Caki2 (cell line): ENCODE measurements at regions not wholly inside any gene's neighbourhood (a gene's known extent, or its start where the extent isn't known, plus 50 kb on each side); places are given as distances from the start of the nearest gene placed in this dataset.
A peak's percentile ranks its signal among the peaks of the same experiment; 100 is the strongest.

ENCODE experiments used
- DNase-seq: peaks from one replicate; pipeline ENCODE4 v3.0.0-alpha.2; 2015; ENCODE audit warnings: low read depth
- in situ Hi-C: cut with HindIII; loops from 2 replicates; pipeline ENCODE4 v1.10.0; 2016; ENCODE audit warnings: low sequenced_read_pairs, low pct_unique_long_range_greater_than_20kb, mixed read lengths

DNA sequence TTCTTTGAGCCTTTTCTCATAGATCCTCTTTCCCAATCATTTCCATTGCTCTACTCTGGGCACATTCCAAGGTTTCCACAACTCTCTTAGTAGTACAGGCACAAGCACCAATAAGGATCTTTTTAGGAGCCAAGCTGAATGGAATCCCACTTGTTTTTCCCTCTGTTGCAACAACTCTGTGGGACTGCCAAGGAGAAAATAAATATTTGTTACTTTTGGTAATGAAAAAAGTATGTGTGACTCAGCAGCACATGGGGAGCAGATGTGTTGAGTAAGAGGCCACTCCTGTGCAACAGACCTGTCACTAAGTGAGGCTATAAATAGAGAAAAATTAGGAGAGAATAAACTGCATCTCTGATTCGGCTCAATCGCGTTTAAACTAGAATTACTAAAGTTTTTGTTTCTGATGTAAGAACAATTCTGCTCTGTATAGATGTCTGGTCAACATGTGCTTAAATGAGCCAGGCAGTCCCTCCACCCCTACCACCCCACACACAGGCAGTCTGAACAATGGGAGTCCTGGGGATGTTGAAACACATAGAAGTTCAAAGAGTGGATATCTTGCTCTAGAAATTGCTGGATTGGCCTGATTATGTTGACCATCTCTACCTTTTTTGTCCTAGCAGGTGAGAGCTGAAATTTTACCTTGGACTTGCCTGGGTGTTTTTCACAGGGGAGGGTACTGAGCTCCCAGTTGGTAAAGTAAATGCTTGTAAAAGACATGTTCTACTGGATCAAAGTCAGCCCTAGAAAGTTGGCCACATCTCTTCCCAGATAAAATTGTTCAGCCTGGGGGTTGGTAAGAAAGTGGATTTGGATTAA lies 244.3 kb upstream of the NOVA1 start:
- in situ Hi-C loops, result no loop called here
- peak; percentile 87 for DNase-seq

DNA sequence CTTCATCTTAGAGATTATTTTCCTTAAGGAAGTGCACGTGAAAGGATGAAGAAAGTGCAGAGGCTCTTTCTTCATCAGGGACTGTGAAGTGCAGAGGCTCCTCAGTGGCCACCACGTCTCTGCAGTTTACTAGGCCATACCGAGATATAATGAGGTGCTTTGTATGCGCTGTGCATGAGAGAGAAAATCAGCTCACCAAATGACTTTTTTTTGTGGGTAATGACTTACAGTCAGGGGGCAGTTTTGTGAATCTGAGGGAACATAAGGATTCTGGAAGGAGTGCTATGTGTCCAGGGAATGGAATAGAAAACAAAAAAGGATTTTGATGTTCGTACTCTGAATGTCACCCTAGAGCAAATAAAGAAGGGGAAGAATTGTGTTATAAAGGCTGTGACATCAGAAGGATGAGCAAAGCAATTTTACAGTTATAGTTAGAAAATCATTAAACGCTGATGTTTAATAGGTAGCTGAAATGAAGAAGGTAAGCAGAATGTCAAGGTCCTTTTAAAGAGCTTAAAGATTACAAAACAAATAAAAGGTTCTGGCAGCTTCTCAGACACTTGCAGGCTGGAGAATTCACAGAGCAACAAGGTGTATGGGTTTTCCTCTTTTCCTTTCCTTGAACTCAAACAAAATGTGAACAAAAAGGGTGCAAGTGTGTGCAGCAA lies 247.5 kb upstream of the NOVA1 start:
- no peak for DNase-seq
- in situ Hi-C loops, result no loop called here

DNA sequence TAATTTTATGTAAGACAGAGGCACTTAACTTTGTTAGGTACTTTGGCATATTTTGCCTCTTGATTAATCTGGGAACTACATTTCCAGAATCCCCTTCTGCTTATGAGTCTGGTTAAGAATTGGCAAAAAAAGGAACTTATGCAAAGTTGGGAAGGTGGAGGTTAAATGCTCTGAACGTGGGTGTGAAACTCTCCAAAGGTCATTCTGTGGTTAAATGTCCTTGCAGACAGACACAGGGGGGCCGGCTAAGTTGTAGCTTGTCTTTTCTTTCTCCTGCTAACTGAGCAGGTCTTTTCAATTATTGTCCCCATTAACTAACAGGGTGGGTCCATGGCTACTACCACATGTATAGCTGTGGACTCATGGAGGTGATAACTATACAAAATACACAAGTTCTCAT lies 248.6 kb upstream of the NOVA1 start:
- no peak for DNase-seq
- in situ Hi-C loops, result no loop called here

DNA sequence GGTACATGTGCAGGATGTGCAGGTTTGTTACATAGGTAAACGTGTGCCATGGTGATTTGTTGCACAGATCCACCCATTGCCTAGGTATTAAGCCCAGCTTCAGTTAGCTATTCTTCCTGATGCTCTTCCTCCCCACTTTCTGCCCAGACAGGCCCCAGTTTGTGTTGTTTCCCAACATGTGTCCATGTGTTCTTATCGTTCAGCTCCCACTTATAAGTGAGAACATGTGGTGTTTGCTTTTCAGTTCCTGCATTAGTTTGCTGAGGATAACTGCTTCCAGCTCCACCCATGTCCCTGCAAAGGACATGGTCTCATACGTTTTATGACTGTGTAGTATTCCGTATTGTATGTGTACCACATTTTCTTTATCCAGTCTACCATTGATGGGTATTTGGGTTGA lies 251.7 kb upstream of the NOVA1 start:
- DNase-seq, result no peak
- in situ Hi-C loops, result no loop called here

DNA sequence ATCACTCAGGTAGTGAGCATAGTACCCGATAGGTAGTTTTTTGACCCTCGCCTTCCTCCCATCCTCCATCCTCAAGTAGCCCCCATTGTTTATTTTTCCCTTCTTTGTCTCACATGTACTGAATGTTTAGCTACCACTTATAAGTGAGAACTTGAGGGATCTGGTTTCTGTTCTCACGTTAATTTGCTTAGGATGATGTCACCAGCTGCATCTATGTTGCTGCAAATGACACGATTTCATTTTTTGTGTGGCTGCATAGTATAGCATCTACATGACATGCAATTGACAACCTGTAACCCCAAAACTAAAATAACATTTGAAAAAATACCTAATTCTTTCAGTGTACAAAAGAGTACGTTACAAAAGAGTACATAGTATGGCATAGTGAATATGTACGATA lies 254.0 kb upstream of the NOVA1 start:
- in situ Hi-C loops, result no loop called here
- DNase-seq, result no peak

DNA sequence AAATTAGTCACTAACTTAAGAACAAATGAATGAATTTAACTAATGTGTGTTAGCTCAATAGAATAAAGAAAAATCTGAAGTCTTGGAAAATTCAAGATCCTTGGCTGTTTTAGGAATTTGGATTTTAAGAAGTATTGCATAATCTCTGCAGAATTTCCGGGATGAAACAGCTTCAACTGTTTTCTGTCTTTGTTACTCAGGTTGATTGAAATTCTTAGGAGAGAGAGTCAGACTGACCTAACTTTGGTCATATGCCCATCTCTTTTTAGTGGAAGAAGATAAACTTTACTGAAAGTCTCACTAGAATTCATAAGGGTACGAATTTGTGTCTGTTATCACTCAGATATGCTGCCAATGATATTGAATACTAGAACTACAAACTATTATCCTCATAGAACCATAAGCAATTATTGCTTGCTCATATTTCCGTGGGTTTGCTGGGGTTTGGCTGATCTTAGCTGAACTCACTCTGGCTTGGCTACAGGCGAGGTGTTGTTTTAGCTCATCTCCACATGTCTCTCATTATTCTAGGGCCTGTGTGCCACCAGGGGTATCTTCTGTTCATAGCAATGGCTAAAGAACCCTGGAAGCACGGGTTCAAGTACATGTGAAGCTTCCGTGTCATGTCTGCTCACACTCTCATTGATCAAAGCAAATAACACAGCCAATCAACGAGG lies 257.4 kb upstream of the NOVA1 start:
- DNase-seq, result no peak
- in situ Hi-C loops, result no loop called here

DNA sequence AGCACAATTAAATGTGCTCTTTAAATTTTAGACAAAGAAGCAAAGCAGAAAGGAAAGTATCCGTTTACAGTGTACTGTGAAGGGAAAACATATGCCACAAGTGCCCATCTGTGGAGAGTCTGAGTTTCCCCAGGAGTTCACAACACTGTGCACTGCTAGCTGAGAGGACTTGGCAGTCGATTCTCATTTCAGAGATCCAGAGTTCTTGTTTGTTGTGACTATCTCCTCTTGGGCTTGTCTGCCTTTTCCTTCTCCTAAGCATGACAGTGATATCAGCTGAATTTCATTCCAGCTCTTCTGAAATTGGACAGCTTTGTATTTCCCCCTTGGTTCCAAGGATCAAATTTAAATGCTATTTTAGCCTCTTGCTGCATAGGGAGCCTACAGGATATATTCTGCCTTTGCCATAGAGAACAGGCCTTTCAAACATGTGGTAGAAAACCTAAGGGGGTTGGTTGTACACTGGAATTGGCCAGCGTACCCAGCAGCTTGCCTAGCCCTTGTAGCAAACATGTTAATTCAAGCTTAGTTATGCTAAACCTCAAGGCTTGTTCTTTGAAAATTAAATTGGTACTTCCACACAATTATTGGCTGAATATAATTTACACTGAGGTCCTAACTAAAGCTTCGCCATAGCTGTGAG lies 259.2 kb upstream of the NOVA1 start:
- in situ Hi-C loops, result no loop called here
- DNase-seq, result no peak

DNA sequence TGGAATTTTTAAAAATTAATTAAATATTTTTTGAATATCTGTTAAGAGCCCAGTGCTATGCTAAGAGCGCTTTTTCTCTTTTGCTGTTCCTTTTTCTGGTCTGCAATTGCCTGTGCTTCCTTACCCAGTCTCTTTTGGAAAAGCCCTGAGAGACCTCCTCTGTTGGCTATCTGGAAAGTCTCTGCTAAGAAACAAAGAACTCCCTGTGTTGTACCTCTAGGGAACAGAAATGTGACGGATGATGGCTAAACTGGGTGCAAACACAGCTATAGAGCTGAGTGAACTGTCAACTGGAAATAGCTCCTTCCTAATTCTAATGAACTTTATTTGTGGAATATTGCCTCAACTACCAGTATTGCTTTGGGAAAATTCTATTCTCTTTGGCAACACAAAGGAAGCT lies 261.6 kb upstream of the NOVA1 start:
- in situ Hi-C loops, result no loop called here
- no peak for DNase-seq

DNA sequence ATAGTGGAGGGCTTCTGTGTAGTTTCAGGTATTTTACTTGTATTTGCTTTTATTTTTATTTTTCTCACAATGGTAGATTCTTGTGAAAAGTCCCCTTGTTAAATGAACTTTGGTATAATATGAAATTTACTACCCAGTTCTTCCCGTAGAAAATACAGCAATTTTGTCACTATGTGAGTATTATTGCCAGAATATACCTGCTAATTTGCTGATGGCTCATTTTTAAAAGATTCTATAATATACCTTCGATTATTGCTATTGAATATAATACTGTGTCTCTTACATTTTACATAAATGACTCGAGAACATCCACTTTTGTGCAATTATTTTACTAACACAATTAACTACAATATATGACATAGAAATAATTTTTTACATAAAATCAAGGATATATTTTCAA lies 262.3 kb upstream of the NOVA1 start:
- no peak for DNase-seq
- in situ Hi-C loops, result no loop called here

DNA sequence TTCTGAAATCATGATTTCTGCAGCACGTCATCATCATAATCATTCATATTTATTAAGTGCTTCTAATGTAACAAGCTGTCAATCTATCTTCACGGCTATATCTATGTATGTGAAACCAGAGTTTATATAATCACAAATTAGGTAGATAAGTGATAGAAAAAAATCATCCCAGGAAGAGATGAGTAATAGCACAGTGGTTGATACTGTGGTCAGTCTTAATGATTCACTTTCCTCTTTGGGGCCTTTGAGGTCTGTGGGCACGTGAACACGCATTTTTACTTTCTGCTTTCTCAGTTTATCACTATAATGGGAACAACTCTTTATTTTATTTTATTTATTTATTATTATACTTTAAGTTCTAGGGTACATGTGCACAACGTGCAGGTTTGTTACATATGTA lies 265.9 kb upstream of the NOVA1 start:
- in situ Hi-C loops, result no loop called here
- no peak for DNase-seq

DNA sequence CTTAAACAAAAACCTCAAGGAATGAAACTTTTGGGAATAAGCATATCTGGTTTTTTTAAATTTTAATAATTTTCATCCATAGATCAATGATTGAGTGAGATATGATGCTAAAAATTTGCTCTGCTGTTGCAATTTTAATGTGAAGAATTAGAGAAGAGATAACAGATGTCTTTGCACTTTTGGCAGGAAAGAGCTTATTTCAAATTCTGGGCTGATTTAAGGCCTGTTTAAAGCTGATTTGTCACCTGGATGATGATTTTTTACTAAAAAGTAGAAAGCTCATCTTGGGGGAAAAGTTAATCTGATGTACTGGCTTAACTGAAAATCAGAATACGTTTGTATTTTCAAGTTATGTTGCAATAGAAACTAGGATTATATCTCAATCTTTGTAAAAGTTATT lies 268.9 kb upstream of the NOVA1 start:
- in situ Hi-C loops, result no loop called here
- no peak for DNase-seq

DNA sequence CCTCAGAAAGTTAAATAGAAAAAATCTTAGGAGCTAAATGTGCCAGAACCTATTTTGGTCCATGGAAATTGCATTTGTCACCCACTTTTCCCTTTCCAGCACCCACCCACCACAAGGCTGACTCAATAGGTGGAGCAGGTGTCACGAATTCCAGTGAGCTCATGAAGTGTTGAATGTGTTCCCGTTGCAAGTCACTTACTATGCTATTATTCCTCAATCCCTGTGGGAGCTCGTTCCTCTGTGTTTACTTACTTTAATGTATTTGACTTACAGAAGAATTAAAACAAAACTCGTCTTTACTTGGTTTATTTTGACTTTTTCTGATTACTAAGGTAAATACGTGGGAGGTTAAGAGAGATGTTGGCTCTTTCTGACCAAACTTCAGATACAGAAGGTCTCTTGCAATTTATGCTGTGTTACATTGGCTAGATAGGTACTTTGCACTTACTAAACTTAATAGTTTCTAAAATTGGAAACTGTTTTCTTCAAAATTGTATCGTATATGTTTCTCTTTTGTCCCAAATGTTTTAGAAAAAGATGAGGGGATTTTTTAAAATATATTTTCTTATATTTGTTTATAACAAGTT lies 269.4 kb upstream of the NOVA1 start:
- in situ Hi-C loops, result no loop called here

DNA sequence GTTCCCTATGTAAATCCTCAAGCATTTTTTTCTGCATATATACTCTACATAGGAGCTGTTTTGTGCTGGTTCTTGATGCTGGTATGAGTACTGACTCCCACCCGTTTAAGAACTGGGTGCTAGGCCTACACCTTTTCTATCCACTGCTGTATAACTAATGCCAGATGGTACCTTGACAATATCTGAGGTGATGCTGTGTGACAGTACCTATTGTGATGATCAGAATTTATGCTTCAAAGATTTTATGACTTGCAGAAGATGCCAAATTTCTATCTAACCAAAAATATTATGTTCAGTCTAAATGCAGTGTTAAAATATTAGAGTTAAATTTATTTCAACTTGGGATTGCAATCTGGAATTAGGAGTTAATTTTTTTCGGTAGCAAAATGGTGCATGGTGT lies 272.3 kb upstream of the NOVA1 start:
- no peak for DNase-seq

More for the DNA sequence above, 269.4 kb upstream of the NOVA1 start:
- DNase-seq, result peak; percentile 50

DNA sequence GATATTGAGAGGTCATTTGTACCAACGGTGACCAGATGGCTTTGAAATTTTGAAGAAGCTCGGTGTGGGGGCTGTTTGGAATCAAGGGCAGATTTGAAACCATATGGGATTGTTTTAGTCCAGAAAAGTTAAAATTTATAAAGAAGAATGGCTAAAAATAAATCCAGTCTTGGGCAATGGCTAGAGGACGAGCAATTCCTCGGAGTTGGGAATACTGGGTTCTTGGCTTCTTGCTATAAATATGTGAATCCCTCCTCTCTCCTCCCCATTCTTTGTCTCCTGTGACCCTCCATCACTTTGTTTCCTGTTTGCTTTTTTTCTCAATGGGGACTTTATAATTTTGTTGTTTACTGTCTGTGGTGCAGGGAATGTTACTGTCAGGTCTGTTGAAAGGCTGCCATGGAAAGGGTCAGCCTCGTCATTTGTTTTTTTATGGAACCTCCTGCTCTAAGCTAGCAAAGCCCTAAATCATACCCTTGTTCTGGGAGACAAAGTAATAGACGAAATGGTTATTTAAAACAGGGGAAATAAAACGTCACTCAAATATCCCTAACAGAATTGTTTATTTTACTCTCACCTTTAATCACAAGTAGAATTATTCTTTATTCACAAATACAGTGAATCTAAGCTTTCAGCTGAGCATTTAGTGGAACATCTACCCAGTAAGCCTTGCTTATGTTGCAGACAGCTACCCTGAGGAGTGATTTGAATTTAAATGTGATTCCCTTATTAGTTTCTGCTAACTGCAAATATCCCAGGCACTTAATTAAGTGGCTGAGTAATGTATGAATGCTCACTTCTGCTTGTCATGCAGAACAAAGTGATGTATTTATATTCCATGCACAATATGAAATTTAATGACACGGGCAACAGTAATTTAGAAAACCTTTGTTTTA lies 273.1 kb upstream of the NOVA1 start:
- no peak for DNase-seq
- in situ Hi-C loops, result no loop called here

More for the DNA sequence above, 272.3 kb upstream of the NOVA1 start:
- in situ Hi-C loops, result no loop called here

DNA sequence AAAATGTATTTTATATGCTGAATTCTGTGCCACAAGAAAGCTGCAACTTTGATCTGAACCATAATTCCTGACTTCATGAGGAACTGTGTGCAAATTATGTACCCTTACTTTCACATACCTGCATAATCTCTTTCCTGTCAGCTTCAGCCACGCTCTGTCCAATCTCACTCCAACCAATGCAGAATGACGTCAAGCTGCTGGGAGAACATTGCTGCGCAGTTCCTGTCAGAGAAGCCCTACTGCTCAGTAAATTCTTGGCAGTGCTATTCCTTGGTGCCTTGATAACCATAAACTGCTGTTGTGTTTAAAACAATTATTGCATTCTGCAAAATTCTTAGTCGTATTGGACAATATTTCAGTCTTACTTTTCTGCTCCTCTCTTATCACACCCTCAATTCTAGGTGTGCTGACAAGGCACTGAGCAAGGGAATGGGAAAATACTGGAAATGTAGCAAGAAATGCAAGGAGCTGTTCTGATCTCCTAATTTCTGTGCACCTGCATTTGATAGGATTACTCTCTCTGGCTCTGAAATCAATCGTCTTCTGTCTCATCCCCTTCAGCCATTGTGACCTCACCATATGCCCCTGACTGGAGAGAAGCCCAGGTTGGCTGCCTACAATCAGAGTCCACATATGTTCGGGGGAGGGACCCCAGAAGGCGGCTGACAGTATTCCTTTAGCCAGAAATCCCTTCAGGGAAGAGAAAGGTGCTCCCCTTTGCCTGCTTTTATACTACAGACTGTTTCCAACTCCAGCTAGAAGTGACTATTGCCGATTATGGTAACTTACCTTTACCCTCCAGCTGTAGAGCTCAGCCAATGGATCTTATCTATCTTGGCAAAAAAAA lies 274.9 kb upstream of the NOVA1 start:
- no peak for DNase-seq
- in situ Hi-C loops, result no loop called here

DNA sequence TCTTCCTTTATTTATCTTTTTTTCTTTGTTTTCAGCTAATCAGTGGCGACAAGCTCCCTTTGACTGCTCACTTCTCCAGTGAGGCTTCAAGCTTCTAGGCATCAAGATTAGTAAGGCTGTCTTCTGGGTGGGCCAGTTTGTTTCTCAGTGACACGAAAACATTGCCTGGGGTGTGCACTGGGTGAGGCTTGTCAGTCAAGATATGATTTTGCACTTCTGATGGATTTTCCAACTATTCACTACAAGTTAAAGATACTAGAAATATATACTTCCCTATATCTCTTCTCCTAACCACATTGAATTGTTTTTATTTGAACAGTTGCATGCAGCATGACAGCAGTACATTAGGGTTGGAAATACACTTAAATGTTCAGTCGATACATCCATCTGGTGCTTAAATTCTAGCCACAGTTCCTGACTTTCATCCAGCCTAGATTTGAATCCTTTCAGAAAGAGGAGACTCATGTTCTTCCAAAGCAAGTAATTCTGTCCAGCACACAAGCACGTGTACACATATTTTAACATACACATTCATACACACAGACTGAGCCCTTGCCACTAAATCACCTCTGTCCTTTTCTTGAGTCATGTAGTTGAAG lies 275.6 kb upstream of the NOVA1 start:
- in situ Hi-C loops, result no loop called here
- no peak for DNase-seq

DNA sequence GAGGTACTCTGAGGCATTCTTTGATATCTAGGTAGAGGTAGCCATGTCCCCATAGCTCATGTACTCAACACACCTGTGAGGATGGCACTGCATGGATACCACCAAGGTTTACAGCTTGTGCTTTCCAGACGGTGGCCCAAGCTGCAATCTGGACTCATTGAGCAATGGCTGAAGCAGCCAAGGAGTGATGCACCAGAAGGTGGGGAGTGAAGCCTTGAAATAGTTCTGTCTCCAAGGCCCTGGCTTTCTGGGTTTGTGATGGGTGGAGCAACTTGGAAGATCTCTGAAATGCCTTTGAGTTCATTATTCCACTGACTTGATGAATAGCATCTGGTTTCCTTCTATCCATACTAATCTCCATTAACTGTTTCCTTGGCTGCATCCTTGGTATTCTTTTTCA lies 290.0 kb upstream of the NOVA1 start:
- in situ Hi-C loops, result no loop called here
- DNase-seq, result no peak
